Skeletal muscle tissue (tissue), 3 donors: ENCODE measurements at regions not wholly inside any gene's neighbourhood (a gene's known extent, or its start where the extent isn't known, plus 50 kb on each side); places are given as distances from the start of the nearest gene placed in this dataset.
"Not testable (repeated sequence)": the region's sequence is repeated elsewhere in the genome, so short reads cannot be mapped to it uniquely, and the experiment has no call there.

Source experiments
- H3K27ac ChIP-seq: one replicate; pipeline ENCODE4 v1.7.0; 2013; ENCODE audit warnings: mild to moderate bottlenecking, low read depth, low read length, inconsistent platforms
- H3K27me3 ChIP-seq, 3 donors: one replicate each; pipeline ENCODE4 v1.7.0; 2013; ENCODE audit warnings: low read length in 3 of 3; ENCODE audit not compliant: control insufficient read depth in 3 of 3, insufficient read depth in 3 of 3
- H3K36me3 ChIP-seq, 3 donors: one replicate each; pipeline ENCODE4 v1.7.0; 2013; ENCODE audit warnings: low read length in 3 of 3; ENCODE audit not compliant: control insufficient read depth in 3 of 3, insufficient read depth in 3 of 3
- H3K4me1 ChIP-seq, 3 donors: one replicate each; pipeline ENCODE4 v1.7.0; 2013; ENCODE audit warnings: low read length in 3 of 3, mild to moderate bottlenecking in 3 of 3; ENCODE audit not compliant: control insufficient read depth in 3 of 3, insufficient read depth in 3 of 3
- H3K4me3 ChIP-seq, 3 donors: one replicate each; pipeline ENCODE4 v1.7.0; 2013; ENCODE audit warnings: low read length in 3 of 3
- H3K9ac ChIP-seq, 3 donors: one replicate each; pipeline ENCODE4 v1.7.0; 2013; ENCODE audit warnings: low read length in 3 of 3, mild to moderate bottlenecking in 3 of 3, moderate library complexity in 2 of 3, low read depth in 1 of 3
- H3K9me3 ChIP-seq, 3 donors: one replicate each; pipeline ENCODE4 v1.7.0; 2013; ENCODE audit warnings: low read length in 3 of 3; ENCODE audit not compliant: control insufficient read depth in 3 of 3
- donor health status: Osteomylitis.

- H3K9me3 ChIP-seq, H3K9ac ChIP-seq, H3K4me3 ChIP-seq, H3K27ac ChIP-seq, H3K27me3 ChIP-seq, H3K36me3 ChIP-seq: not testable (repeated sequence)
- H3K4me1 ChIP-seq: peaks cover 9 to 12% (median 10%) of the 10 kb centered on the region in 3 donors
These were observed 340.3 kb downstream of the THBS2 start for GRCh38 chr6:168913231-168913865.

- Histone ChIP-seq H3K27ac (no peak overlapping the region), H3K36me3 (no peaks in the 10 kb centered on the region), H3K27me3 (peaks cover 0 to 3% (median 2%) of the 10 kb centered on the region in 3 donors), H3K9me3 (no peaks in the 10 kb centered on the region), H3K9ac (no peak overlapping the region), H3K4me3 (no peak overlapping the region), H3K4me1 (peaks cover 0 to 11% (median 7%) of the 10 kb centered on the region in 3 donors)
These were observed 344.4 kb downstream of the THBS2 start for GRCh38 chr6:168909288-168909687.

- peaks cover 0 to 11% (median 7%) of the 10 kb centered on the region in 3 donors for H3K4me1 ChIP-seq
- H3K36me3 ChIP-seq: no peaks in the 10 kb centered on the region
- no peak overlapping the region for H3K27ac ChIP-seq
- no peaks in the 10 kb centered on the region for H3K9me3 ChIP-seq
- no peak overlapping the region for H3K9ac ChIP-seq
- H3K27me3 ChIP-seq: no peaks in the 10 kb centered on the region
- H3K4me3 ChIP-seq: no peak overlapping the region
These were observed 344.8 kb downstream of the THBS2 start for GRCh38 chr6:168908887-168909286.

GRCh38 chr6:168908166-168908565 lies 345.5 kb downstream of the THBS2 start:
- Histone ChIP-seq H3K9ac (no peak overlapping the region), H3K27me3 (no peaks in the 10 kb centered on the region), H3K9me3 (no peaks in the 10 kb centered on the region), H3K27ac (no peak overlapping the region), H3K4me1 (peaks cover 0 to 11% (median 7%) of the 10 kb centered on the region in 3 donors), H3K36me3 (no peaks in the 10 kb centered on the region), H3K4me3 (no peak overlapping the region)

- no peak overlapping the region for H3K9ac ChIP-seq
These were observed 347.3 kb downstream of the THBS2 start for GRCh38 chr6:168906391-168906790.

GRCh38 chr6:168905451-168906090 lies 348.1 kb downstream of the THBS2 start:
- Histone ChIP-seq H3K36me3 (no peaks in the 10 kb centered on the region), H3K9ac (no peak overlapping the region), H3K4me1 (peaks cover 0 to 11% (median 7%) of the 10 kb centered on the region in 3 donors), H3K27me3 (no peaks in the 10 kb centered on the region), H3K27ac (peak overlapping the region; percentile 23), H3K4me3 (no peak overlapping the region), H3K9me3 (no peaks in the 10 kb centered on the region)

More at GRCh38 chr6:168906391-168906790, 347.3 kb downstream of the THBS2 start:
- peak overlapping the region; percentile 23 for H3K27ac ChIP-seq
- no peaks in the 10 kb centered on the region for H3K9me3 ChIP-seq
- H3K36me3 ChIP-seq: no peaks in the 10 kb centered on the region
- H3K27me3 ChIP-seq: no peaks in the 10 kb centered on the region
- H3K4me3 ChIP-seq: peak overlapping the region in 1 of 3 donors; percentile 29
- peaks cover 0 to 11% (median 7%) of the 10 kb centered on the region in 3 donors for H3K4me1 ChIP-seq

- Histone ChIP-seq H3K9me3 (no peaks in the 10 kb centered on the region), H3K27ac (no peak overlapping the region), H3K4me1 (peaks cover 0 to 11% (median 7%) of the 10 kb centered on the region in 3 donors), H3K9ac (no peak overlapping the region), H3K4me3 (no peak overlapping the region), H3K27me3 (no peaks in the 10 kb centered on the region), H3K36me3 (no peaks in the 10 kb centered on the region)
These were observed 349.9 kb downstream of the THBS2 start for GRCh38 chr6:168903613-168904345.

- H3K36me3 ChIP-seq: no peaks in the 10 kb centered on the region
- H3K4me3 ChIP-seq: no peak overlapping the region
- no peak overlapping the region for H3K9ac ChIP-seq
- no peak overlapping the region for H3K27ac ChIP-seq
- H3K27me3 ChIP-seq: no peaks in the 10 kb centered on the region
- peaks cover 0 to 11% (median 7%) of the 10 kb centered on the region in 3 donors for H3K4me1 ChIP-seq
- no peaks in the 10 kb centered on the region for H3K9me3 ChIP-seq
These were observed 351.6 kb downstream of the THBS2 start for GRCh38 chr6:168902075-168902474.

GRCh38 chr6:168901076-168901475 lies 352.6 kb downstream of the THBS2 start:
- Histone ChIP-seq H3K9me3 (no peaks in the 10 kb centered on the region), H3K4me1 (peaks cover 0 to 3% (median 2%) of the 10 kb centered on the region in 3 donors), H3K27ac (no peak overlapping the region), H3K4me3 (no peak overlapping the region), H3K27me3 (no peaks in the 10 kb centered on the region), H3K36me3 (no peaks in the 10 kb centered on the region), H3K9ac (no peak overlapping the region)

GRCh38 chr6:168896321-168896720 lies 357.3 kb downstream of the THBS2 start:
- no peak overlapping the region for H3K4me3 ChIP-seq
- no peak overlapping the region for H3K9ac ChIP-seq
- no peak overlapping the region for H3K27ac ChIP-seq
- H3K4me1 ChIP-seq: peaks cover 6% of the 10 kb centered on the region in 3 donors
- H3K27me3 ChIP-seq: peaks cover 0 to 8% (median 0%) of the 10 kb centered on the region in 3 donors
- H3K9me3 ChIP-seq: no peaks in the 10 kb centered on the region
- H3K36me3 ChIP-seq: no peaks in the 10 kb centered on the region
